Calu3 (cell line): ENCODE measurements at regions not wholly inside any gene's neighbourhood (a gene's known extent, or its start where the extent isn't known, plus 50 kb on each side); places are given as distances from the start of the nearest gene placed in this dataset.
"Not testable (repeated sequence)": the region's sequence is repeated elsewhere in the genome, so short reads cannot be mapped to it uniquely, and the experiment has no call there.

Source experiments
- BruUV-seq: library from RNA; stranded (reverse); fragments of 400-500 nt; replicated peaks from 2 replicates; lab custom pipeline; 2021; lab: Mats Ljungman, UMichigan
- CTCF ChIA-PET: fragments of 300-600 bp; sonication (Branson Sonifier 250); formaldehyde crosslinking; loops from one replicate; lab custom pipeline; 2022; ENCODE audit warnings: antibody characterized with exemption; lab: Charles Lee
- DNase-seq: peaks from one replicate; pipeline ENCODE4 v3.0.0; 2022
- H3K27ac Mint-ChIP-seq: one replicate; pipeline ENCODE4 v1.8.0; 2022; ENCODE audit warnings: mixed read lengths; ENCODE audit not compliant: unreplicated experiment
- H3K27me3 Mint-ChIP-seq: one replicate; pipeline ENCODE4 v1.8.0; 2022; ENCODE audit warnings: mixed read lengths; ENCODE audit not compliant: unreplicated experiment
- H3K36me3 Mint-ChIP-seq: one replicate; pipeline ENCODE4 v1.8.0; 2022; ENCODE audit warnings: mild to moderate bottlenecking, moderate library complexity, mixed read lengths; ENCODE audit not compliant: insufficient read depth, unreplicated experiment
- H3K4me1 Mint-ChIP-seq: one replicate; pipeline ENCODE4 v1.8.0; 2022; ENCODE audit warnings: mild to moderate bottlenecking, low read depth, mixed read lengths; ENCODE audit not compliant: unreplicated experiment
- H3K4me3 Mint-ChIP-seq: one replicate; pipeline ENCODE4 v1.8.0; 2022; ENCODE audit warnings: mild to moderate bottlenecking, low read depth, moderate library complexity, mixed read lengths; ENCODE audit not compliant: unreplicated experiment
- H3K9me3 Mint-ChIP-seq: one replicate; pipeline ENCODE4 v1.8.0; 2022; ENCODE audit warnings: low read depth, mixed read lengths; ENCODE audit not compliant: unreplicated experiment
- intact Hi-C: fragments of 100-400 bp; cut with micrococcal nuclease; formaldehyde crosslinking; loops from one replicate; pipeline ENCODE4 v1.10.0; 2022; ENCODE audit not compliant: unreplicated experiment
- TF ChIP-seq, protein P1 (sequence below): fragments of 200-600 bp; IDR thresholded peaks from one replicate; pipeline ENCODE4 v1.8.0; 2022; ENCODE audit warnings: antibody characterized with exemption; ENCODE audit not compliant: unreplicated experiment

DNA sequence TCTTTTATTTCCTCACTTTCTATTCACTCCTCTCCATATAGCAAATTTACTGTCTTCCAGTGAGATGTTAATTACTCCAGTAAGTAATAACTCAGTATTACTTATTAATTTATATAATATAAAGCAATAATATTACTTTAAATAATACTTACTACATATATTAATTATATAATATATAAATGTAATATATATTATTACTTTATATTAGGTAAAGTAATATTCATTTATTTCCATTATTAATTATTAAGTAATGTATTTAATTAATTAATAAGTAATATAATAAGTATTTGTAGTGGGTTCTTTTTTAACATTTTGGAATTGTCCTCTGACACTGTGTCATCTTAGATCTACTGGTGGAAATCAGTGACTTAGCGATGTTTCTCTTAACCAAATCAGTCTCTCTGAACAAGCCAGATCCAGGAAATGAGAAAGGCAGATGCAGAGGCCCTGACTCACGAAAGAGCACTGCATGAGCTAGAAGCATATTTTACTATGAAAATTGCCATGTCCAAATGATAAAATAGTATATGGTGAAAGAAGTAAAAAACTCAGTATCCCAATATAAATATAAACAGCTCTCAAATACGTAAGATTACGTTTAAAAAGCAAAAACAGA is 115.9 kb downstream of the DSEL start:
- DNase-seq, result no peak
- Mint-ChIP-seq H3K27ac (no peak overlapping the region), H3K4me3 (no peak overlapping the region), H3K9me3 (no peaks in the 10 kb centered on the region), H3K27me3 (no peaks in the 10 kb centered on the region), H3K36me3 (no peaks in the 10 kb centered on the region), H3K4me1 (no peaks in the 10 kb centered on the region)
- no TSS peak for BruUV-seq
- intact Hi-C loops, result no loop called here
- TF ChIP-seq, protein P1, sequence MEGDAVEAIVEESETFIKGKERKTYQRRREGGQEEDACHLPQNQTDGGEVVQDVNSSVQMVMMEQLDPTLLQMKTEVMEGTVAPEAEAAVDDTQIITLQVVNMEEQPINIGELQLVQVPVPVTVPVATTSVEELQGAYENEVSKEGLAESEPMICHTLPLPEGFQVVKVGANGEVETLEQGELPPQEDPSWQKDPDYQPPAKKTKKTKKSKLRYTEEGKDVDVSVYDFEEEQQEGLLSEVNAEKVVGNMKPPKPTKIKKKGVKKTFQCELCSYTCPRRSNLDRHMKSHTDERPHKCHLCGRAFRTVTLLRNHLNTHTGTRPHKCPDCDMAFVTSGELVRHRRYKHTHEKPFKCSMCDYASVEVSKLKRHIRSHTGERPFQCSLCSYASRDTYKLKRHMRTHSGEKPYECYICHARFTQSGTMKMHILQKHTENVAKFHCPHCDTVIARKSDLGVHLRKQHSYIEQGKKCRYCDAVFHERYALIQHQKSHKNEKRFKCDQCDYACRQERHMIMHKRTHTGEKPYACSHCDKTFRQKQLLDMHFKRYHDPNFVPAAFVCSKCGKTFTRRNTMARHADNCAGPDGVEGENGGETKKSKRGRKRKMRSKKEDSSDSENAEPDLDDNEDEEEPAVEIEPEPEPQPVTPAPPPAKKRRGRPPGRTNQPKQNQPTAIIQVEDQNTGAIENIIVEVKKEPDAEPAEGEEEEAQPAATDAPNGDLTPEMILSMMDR, result no peak
- CTCF ChIA-PET, result no interaction called here

DNA sequence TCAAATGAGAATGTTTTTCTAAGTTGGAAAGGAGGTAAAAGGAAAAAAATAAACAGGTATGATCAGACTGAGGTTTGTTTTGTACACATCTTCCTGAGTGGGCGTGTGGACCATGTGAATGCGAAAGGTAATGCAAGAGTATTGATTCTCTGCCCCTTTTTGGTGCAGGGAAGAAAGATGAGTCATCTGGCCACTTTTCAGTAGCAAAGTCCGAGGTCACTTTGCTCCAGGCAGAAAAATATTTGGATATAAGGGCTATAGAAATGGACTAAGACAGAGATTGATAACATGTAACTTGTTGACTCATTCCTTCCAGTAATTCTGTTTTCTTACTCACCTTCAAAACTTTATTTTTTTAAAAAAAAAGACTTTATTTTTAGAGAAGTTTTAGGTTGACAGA is 130.5 kb downstream of the DSEL start:
- Mint-ChIP-seq H3K4me1 (peaks cover 16% of the 10 kb centered on the region), H3K36me3 (no peaks in the 10 kb centered on the region), H3K9me3 (no peaks in the 10 kb centered on the region), H3K27ac (peak overlapping the region; percentile 48), H3K27me3 (no peaks in the 10 kb centered on the region), H3K4me3 (no peak overlapping the region)
- TF ChIP-seq, protein P1, result no peak
- BruUV-seq, result no TSS peak
- peak; percentile 5 for DNase-seq
- intact Hi-C loops, result no loop called here
- CTCF ChIA-PET, result no interaction called here

DNA sequence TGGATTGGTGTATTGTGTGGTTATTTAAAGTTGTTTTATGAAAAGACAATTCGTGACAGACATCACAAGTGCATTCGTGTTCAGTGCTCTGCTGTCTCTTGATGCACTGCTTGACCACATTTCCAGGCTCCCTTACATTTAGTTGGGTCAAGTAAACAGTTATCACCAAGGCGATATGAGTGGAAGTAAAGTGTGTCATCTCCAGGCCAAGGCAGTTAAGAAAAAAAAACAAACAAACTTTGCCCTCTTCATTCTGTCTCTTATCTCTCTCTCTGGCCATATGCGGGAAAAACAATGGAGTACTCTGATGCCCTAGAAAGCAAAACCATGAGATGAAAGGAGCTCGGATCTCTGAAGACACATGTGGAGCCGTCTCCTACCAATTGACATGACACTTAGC is 131.1 kb downstream of the DSEL start:
- no peaks in the 10 kb centered on the region for H3K36me3 Mint-ChIP-seq
- CTCF ChIA-PET, result no interaction called here
- no TSS peak for BruUV-seq
- H3K9me3 Mint-ChIP-seq, result no peaks in the 10 kb centered on the region
- H3K27me3 Mint-ChIP-seq, result no peaks in the 10 kb centered on the region
- intact Hi-C loops, result no loop called here
- H3K4me3 Mint-ChIP-seq, result no peak overlapping the region
- peaks cover 16% of the 10 kb centered on the region for H3K4me1 Mint-ChIP-seq
- peak overlapping the region; percentile 48 for H3K27ac Mint-ChIP-seq
- DNase-seq, result no peak
- TF ChIP-seq, protein P1, result no peak

- BruUV-seq, H3K27ac Mint-ChIP-seq, intact Hi-C loops, H3K36me3 Mint-ChIP-seq, H3K4me3 Mint-ChIP-seq, DNase-seq, CTCF ChIA-PET, H3K9me3 Mint-ChIP-seq, H3K27me3 Mint-ChIP-seq: not testable (repeated sequence)
- H3K4me1 Mint-ChIP-seq, result peaks cover 16% of the 10 kb centered on the region
Observed at GRCh38 chr18:67384057-67384456, 132.5 kb downstream of the DSEL start.

GRCh38 chr18:67381608-67382150 is 134.8 kb downstream of the DSEL start:
- H3K4me1 Mint-ChIP-seq, result peaks cover 16% of the 10 kb centered on the region
- intact Hi-C loops, result no loop called here
- no peak for DNase-seq
- no TSS peak for BruUV-seq
- H3K36me3 Mint-ChIP-seq, result no peaks in the 10 kb centered on the region
- H3K27ac Mint-ChIP-seq, result no peak overlapping the region
- H3K4me3 Mint-ChIP-seq, result no peak overlapping the region
- CTCF ChIA-PET, result interaction anchor here (1.3 kb wide), 1 partner anchor 10 kb away, joined by 3 read pairs; no protein-coding TSS in a partner anchor
- H3K27me3 Mint-ChIP-seq, result no peaks in the 10 kb centered on the region
- H3K9me3 Mint-ChIP-seq, result peaks cover 7% of the 10 kb centered on the region
- TF ChIP-seq, protein P1, result no peak
